GM12873 (cell line): ENCODE measurements at regions not wholly inside any gene's neighbourhood (a gene's known extent, or its start where the extent isn't known, plus 50 kb on each side); places are given as distances from the start of the nearest gene placed in this dataset.

Source experiments
- TF ChIP-seq, protein P1 (sequence below): IDR thresholded peaks from 2 replicates; pipeline ENCODE4 v1.5.1; 2012; ENCODE audit warnings: low read depth, mild to moderate bottlenecking, moderate library complexity, low read length, control low read depth; ENCODE audit not compliant: insufficient read depth; ENCODE audit errors: missing control alignments

- TF ChIP-seq, protein P1, sequence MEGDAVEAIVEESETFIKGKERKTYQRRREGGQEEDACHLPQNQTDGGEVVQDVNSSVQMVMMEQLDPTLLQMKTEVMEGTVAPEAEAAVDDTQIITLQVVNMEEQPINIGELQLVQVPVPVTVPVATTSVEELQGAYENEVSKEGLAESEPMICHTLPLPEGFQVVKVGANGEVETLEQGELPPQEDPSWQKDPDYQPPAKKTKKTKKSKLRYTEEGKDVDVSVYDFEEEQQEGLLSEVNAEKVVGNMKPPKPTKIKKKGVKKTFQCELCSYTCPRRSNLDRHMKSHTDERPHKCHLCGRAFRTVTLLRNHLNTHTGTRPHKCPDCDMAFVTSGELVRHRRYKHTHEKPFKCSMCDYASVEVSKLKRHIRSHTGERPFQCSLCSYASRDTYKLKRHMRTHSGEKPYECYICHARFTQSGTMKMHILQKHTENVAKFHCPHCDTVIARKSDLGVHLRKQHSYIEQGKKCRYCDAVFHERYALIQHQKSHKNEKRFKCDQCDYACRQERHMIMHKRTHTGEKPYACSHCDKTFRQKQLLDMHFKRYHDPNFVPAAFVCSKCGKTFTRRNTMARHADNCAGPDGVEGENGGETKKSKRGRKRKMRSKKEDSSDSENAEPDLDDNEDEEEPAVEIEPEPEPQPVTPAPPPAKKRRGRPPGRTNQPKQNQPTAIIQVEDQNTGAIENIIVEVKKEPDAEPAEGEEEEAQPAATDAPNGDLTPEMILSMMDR, result no peak
Measured at GRCh38 chr6:168919470-168920179, 334.0 kb downstream of the THBS2 start.

DNA sequence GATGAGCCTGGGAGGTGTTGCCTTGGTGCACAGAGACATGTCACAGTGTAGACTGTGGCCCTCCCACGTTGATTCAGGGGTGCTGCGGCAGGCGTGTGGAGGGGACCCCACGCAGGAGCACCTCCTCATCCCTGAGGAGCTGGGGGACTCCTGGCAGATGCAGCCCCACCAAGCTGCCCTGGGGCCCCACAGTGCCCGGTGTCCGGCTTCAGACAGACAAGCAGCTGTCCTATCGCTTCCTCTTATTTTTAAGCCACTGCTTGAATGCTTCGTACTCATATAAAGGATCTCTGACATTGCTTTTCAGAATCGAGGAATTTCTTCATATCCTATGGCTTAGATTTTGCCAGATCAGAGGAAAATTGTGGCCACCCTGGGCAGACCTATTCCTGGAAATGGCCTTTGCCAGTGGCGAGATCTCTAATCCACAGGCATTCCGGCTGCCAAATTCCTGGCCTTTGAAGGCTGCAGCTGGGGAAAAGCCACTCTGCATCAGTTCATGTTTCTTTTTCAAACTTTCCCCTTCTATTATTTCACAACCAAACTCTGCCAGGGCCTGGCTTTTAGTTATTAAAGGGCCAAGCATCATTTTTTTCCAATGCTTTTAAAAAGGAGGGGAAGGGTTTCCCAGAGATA is 337.0 kb downstream of the THBS2 start:
- TF ChIP-seq, protein P1, result no peak

DNA sequence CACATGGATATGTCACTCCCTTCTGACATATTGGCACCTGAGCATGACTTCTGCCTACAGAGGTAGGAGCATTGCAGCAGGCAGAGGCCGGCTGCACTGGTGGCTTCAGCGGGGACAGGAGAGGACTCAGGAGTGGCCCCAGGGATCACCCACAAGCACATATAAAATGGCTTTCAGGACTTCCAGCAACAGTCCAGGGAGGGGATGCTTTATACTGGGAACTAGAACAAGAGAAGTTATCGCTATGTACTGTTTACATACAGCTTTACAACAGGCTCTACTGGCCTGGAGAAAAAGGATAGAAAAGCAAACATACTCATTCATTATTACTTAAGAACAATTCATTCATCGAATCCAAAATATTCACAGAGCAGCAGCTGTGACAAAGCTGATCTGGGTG is 337.8 kb downstream of the THBS2 start:
- TF ChIP-seq, protein P1, result no peak

- TF ChIP-seq, protein P1, result no peak
Measured at GRCh38 chr6:168915242-168915641, 338.4 kb downstream of the THBS2 start.

DNA sequence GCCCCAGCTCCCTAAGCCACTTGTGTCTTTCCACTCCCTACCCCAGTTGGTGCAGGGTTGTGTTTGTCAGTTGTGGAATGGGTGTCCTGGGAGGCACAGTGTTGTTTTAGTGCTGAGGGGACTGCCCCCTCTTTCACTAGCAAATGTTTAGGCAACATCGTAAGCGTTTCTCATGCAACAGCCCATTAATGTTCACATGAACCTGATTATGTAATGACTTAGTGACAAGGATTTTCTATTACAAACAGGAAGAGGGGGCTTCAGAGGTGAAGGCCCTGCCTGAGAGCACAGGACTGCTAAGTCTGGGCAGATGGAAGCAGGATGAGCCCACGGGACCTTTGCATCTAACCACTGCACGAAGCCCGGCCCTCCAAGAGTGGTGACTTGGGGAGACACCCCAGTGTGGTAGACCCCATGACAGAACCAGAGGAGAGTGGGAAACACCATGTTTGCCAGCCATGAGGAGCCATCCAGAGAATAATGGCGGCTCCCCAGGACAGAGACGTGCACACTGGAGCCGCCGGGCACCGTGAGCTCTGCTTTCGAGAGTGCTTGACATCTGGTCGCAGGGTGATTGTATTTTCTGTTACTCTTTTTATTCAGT is 339.7 kb downstream of the THBS2 start:
- TF ChIP-seq, protein P1, result no peak

DNA sequence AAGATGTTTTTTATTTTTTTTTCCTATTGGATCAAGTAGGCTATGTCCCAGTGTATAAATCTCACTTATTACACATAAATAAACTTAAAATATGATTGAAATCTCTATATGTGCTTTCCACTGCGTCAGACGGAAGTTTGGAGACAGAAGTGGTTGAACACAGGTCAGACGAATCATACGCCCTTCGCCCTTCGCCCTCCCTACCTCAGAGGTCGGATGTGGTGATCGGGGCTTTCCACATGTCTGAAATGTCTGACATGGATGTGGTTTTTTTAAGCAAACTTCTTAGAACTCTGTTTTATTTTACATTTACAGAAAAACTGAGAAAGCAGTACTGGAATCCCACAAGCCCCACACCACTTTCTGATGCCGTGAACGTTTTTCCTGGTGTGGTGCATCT is 344.4 kb downstream of the THBS2 start:
- TF ChIP-seq, protein P1, result no peak

- TF ChIP-seq, protein P1, result no peak
Measured at GRCh38 chr6:168908887-168909286, 344.8 kb downstream of the THBS2 start.
